CD4-positive, alpha-beta T cell (primary cell): ENCODE measurements at regions not wholly inside any gene's neighbourhood (a gene's known extent, or its start where the extent isn't known, plus 50 kb on each side); places are given as distances from the start of the nearest gene placed in this dataset.

Experiments
- ATAC-seq: fragments of 200-7000 bp; cut with Tn5 transposase; one replicate; pipeline ENCODE4 v1.10.0; 2022; ENCODE audit warnings: mild to moderate bottlenecking; ENCODE audit not compliant: poor library complexity
- CTCF ChIA-PET: fragments of 350-600 bp; sonication (Branson Sonifier 250); formaldehyde crosslinking; loops from one replicate; lab custom pipeline; 2021; ENCODE audit warnings: antibody characterized with exemption, inconsistent platforms; lab: Charles Lee
- POLR2A ChIA-PET: fragments of 350-600 bp; sonication (Branson Sonifier 250); formaldehyde crosslinking; loops from one replicate; lab custom pipeline; 2021; ENCODE audit warnings: antibody characterized with exemption, inconsistent platforms; lab: Charles Lee
- DNase-seq, 14 experiments: peaks; one replicate each; pipeline ENCODE4 v3.0.0-alpha.2; 2013 to 2020; ENCODE audit warnings: mixed read lengths in 2 of 14
- H3K27ac ChIP-seq, 2 donors: one replicate each; pipeline versions ENCODE4 v1.5.1 to v1.7.0; 2013; ENCODE audit warnings: low read length in 2 of 2, low read depth in 1 of 2, mild to moderate bottlenecking in 1 of 2
- H3K27me3 ChIP-seq, 2 experiments: 1 replicate in 1 of 2; 2 replicates in 1 of 2; pipeline versions ENCODE4 v1.6.1 to v1.7.0; 2013; ENCODE audit warnings: low read length in 2 of 2, control low read depth in 1 of 2, mild to moderate bottlenecking in 1 of 2, moderate library complexity in 1 of 2; ENCODE audit not compliant: insufficient read depth in 2 of 2, control insufficient read depth in 1 of 2
- H3K36me3 ChIP-seq: one replicate; pipeline ENCODE4 v1.6.1; 2013; ENCODE audit warnings: low read length, control low read depth; ENCODE audit not compliant: insufficient read depth
- H3K4me1 ChIP-seq: one replicate; pipeline ENCODE4 v1.6.1; 2013; ENCODE audit warnings: low read length, control low read depth; ENCODE audit not compliant: insufficient read depth
- H3K4me3 ChIP-seq: one replicate; pipeline ENCODE4 v1.5.1; 2013; ENCODE audit warnings: mild to moderate bottlenecking, low read length, moderate library complexity
- H3K9me3 ChIP-seq, 2 experiments: 1 replicate in 1 of 2; 2 replicates in 1 of 2; pipeline versions ENCODE4 v1.6.1 to v1.7.0; 2013; ENCODE audit warnings: low read length in 2 of 2, mild to moderate bottlenecking in 2 of 2, control low read depth in 1 of 2, moderate library complexity in 1 of 2; ENCODE audit not compliant: control insufficient read depth in 1 of 2, insufficient read depth in 1 of 2
- H3K27ac Mint-ChIP-seq: one replicate; pipeline ENCODE4 v1.8.0; 2020; ENCODE audit warnings: mixed read lengths
- H3K27me3 Mint-ChIP-seq: one replicate; pipeline ENCODE4 v1.8.0; 2021; ENCODE audit warnings: mixed read lengths
- H3K36me3 Mint-ChIP-seq: one replicate; pipeline ENCODE4 v1.8.0; 2021; ENCODE audit warnings: low read depth, mixed read lengths
- H3K4me1 Mint-ChIP-seq: one replicate; pipeline ENCODE4 v1.8.0; 2021; ENCODE audit warnings: low read depth, mixed read lengths
- H3K4me3 Mint-ChIP-seq: one replicate; pipeline ENCODE4 v1.8.0; 2020; ENCODE audit warnings: mild to moderate bottlenecking, mixed read lengths
- H3K9me3 Mint-ChIP-seq: one replicate; pipeline ENCODE4 v1.8.0; 2020; ENCODE audit warnings: mixed read lengths
- intact Hi-C, 2 experiments: fragments of 100-400 bp; cut with DNase I in 1 of 2; cut with micrococcal nuclease in 1 of 2; formaldehyde crosslinking; loops; one replicate each; pipeline versions ENCODE4 v1.15.1 to v1.9.0; 2023 to 2025; cut with DNase I, micrococcal nuclease
- TF ChIP-seq, protein P1 (sequence below): fragments of 200-600 bp; IDR thresholded peaks from one replicate; pipeline ENCODE4 v1.8.0; 2022; ENCODE audit warnings: antibody characterized with exemption, mild to moderate bottlenecking

DNA sequence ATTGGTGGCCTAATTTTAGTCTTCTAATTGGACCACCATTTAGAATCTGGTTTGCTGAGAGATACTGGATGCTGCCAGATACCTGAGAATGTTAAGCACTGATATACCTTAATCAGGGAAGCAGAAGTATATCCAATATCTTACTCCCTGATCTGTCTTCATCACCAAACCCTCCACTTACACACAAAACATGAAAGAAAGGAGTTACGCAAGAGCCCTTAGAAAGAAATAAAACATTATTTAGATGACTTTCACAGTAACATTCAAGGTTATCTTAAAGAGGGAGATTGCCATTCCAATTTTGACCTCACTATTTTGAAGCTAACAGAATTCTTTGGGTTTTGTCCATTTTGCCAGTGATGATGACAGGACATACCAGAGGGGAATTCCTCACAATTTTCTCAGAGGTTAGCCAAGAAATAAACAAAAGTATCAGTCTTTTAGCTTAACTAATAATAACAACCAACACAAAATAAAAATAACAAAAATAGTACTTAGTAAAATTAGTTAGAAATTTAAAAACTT is 496.1 kb downstream of the NFIB start:
- Histone ChIP-seq H3K27ac (no peak overlapping the region), H3K9me3 (peaks cover 0 to 8% of the 10 kb centered on the region in 2 experiments), H3K27me3 (no peaks in the 10 kb centered on the region), H3K36me3 (no peaks in the 10 kb centered on the region), H3K4me3 (no peak overlapping the region), H3K4me1 (no peaks in the 10 kb centered on the region)
- ATAC-seq (no peak), DNase-seq (no peak)
- intact Hi-C loops, result no loop called here
- Mint-ChIP-seq H3K4me1 (no peaks in the 10 kb centered on the region), H3K27me3 (no peaks in the 10 kb centered on the region), H3K4me3 (no peak overlapping the region), H3K36me3 (no peaks in the 10 kb centered on the region), H3K9me3 (peaks cover 6% of the 10 kb centered on the region), H3K27ac (no peak overlapping the region)
- POLR2A ChIA-PET, result no interaction called here
- TF ChIP-seq, protein P1, sequence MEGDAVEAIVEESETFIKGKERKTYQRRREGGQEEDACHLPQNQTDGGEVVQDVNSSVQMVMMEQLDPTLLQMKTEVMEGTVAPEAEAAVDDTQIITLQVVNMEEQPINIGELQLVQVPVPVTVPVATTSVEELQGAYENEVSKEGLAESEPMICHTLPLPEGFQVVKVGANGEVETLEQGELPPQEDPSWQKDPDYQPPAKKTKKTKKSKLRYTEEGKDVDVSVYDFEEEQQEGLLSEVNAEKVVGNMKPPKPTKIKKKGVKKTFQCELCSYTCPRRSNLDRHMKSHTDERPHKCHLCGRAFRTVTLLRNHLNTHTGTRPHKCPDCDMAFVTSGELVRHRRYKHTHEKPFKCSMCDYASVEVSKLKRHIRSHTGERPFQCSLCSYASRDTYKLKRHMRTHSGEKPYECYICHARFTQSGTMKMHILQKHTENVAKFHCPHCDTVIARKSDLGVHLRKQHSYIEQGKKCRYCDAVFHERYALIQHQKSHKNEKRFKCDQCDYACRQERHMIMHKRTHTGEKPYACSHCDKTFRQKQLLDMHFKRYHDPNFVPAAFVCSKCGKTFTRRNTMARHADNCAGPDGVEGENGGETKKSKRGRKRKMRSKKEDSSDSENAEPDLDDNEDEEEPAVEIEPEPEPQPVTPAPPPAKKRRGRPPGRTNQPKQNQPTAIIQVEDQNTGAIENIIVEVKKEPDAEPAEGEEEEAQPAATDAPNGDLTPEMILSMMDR, result no peak
- CTCF ChIA-PET, result no interaction called here

DNA sequence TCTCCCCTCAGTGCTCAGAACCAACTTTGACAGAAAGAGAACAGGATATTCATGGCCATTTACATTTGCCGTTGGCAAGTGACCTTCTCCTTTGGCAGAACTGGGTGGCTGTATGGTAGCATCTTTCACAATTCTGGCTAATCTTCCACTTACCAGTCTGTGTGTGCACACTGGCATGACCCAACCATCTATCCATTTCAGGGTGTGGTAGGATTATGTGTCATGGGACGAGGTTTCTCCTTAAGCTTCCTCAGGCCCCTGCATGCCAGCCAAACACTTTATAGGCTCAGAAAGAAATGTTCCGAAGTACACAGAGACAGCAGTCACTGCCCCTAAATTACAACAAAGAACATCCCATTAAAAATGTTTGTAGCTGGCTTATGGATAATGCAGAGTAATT is 497.1 kb downstream of the NFIB start:
- H3K9me3 ChIP-seq, result peaks cover 0 to 8% of the 10 kb centered on the region in 2 experiments
- ATAC-seq (no peak), DNase-seq (no peak)
- H3K27ac Mint-ChIP-seq, result no peak overlapping the region
- TF ChIP-seq, protein P1, result no peak
- H3K4me1 Mint-ChIP-seq, result no peaks in the 10 kb centered on the region
- H3K27me3 ChIP-seq, result no peaks in the 10 kb centered on the region
- H3K27ac ChIP-seq, result no peak overlapping the region
- intact Hi-C loops, result no loop called here
- no peak overlapping the region for H3K4me3 ChIP-seq
- ChIA-PET POLR2A (no interaction called here), CTCF (no interaction called here)
- no peak overlapping the region for H3K4me3 Mint-ChIP-seq
- H3K4me1 ChIP-seq, result no peaks in the 10 kb centered on the region
- no peaks in the 10 kb centered on the region for H3K27me3 Mint-ChIP-seq
- H3K36me3 Mint-ChIP-seq, result no peaks in the 10 kb centered on the region
- no peaks in the 10 kb centered on the region for H3K36me3 ChIP-seq
- H3K9me3 Mint-ChIP-seq, result peaks cover 4% of the 10 kb centered on the region

DNA sequence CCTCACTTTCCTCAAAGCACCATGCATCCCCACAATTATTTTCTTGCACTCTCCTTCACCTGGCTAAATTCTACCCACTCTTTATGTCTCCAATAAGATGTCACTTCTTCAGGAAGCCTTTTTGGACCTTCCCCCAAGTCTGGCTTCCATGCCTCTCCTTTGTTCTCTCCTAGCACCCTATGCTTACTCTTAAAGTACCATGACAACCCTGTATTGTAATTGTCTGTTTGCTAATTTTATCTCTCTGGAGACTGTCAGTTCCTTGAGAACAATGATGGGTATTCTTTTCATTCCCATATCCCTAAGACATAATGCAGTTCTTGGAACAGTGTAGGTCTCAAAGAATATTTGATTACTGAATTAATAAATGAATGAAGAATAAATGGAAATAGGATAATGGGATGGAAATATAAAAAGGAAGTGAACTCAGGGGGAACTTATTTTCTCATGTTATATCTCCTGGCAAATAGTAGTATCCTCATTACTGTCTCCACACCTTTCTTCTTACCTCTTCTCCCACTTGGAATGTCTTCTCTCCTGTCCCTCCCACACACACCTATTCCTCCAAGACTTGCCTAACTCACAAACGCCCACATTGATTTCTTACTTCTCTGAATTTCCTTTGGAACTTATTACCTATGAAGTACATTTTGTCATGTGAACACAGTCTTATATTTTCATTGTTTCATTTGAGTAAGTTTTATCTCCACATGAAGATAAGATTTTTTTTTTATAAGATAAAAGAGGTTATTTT is 499.1 kb downstream of the NFIB start:
- DNase-seq (no peak), ATAC-seq (no peak)
- no peak overlapping the region for H3K4me3 ChIP-seq
- H3K4me1 Mint-ChIP-seq, result no peaks in the 10 kb centered on the region
- no peaks in the 10 kb centered on the region for H3K9me3 ChIP-seq
- H3K27ac ChIP-seq, result no peak overlapping the region
- intact Hi-C loops, result no loop called here
- TF ChIP-seq, protein P1, result no peak
- H3K27me3 Mint-ChIP-seq, result no peaks in the 10 kb centered on the region
- ChIA-PET POLR2A (no interaction called here), CTCF (no interaction called here)
- no peak overlapping the region for H3K4me3 Mint-ChIP-seq
- H3K36me3 Mint-ChIP-seq, result no peaks in the 10 kb centered on the region
- no peaks in the 10 kb centered on the region for H3K4me1 ChIP-seq
- H3K9me3 Mint-ChIP-seq, result peaks cover 4% of the 10 kb centered on the region
- H3K27ac Mint-ChIP-seq, result no peak overlapping the region
- no peaks in the 10 kb centered on the region for H3K27me3 ChIP-seq
- H3K36me3 ChIP-seq, result no peaks in the 10 kb centered on the region
